ENCODE measurements at regions not wholly inside any gene's neighbourhood (a gene's known extent, or its start where the extent isn't known, plus 50 kb on each side); places are given as distances from the start of the nearest gene placed in this dataset.

- DNase-seq (ENCODE audit: low spot score), result no peak
These were observed 391.2 kb downstream of the BCAT1 start for GRCh38 chr12:24557738-24558137.

DNA sequence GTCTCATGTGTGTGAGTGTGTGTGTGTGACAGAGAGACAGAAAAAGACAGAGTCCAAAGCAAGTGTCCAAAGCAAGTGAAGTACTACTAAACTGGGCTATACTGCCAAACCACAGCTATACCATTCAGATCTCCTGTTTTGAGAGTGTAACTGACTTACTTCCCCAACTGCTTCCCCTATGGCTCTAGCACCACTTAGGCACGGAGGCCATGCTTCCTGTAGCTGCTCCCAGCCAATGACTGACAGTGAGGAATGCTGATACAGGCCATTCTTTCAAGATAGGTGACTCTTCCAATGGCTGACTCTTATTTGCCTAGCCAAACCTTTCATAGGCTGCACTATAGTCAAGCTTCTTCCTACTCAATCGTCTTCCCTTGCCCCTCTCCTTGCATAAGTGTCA is 393.2 kb downstream of the BCAT1 start:
- DNase-seq (ENCODE audit: low spot score), result no peak

GRCh38 chr12:24554612-24555295 is 394.1 kb downstream of the BCAT1 start:
- DNase-seq (ENCODE audit: low spot score), result no peak

DNA sequence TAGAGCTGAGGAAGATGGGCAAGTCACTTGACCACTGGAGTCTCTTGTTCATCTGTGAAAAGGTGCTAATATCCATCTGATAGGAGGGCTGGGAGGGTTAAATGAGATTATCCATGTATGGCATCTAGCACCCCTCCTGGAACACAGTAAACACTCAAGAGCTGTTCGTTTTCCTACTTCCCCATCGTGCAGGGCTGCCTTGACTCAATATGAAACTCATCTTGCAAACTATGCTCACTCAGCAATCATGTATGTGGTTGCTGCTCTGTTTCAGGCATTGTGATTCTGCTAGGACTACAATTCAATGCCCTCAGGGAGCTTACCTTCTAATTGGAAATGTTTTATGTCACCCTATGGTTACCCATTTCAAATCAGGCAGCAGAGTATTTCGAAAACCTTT is 395.6 kb downstream of the BCAT1 start:
- DNase-seq (ENCODE audit: low spot score), result no peak

GRCh38 chr12:24551163-24551786 is 397.6 kb downstream of the BCAT1 start:
- no peak for DNase-seq (ENCODE audit: low spot score)

GRCh38 chr12:24550609-24551008 is 398.3 kb downstream of the BCAT1 start:
- no peak for DNase-seq (ENCODE audit: low spot score)

GRCh38 chr12:24546661-24547060 is 402.2 kb downstream of the BCAT1 start:
- DNase-seq (ENCODE audit: low spot score), result no peak

GRCh38 chr12:24546084-24546483 is 402.8 kb downstream of the BCAT1 start:
- no peak for DNase-seq (ENCODE audit: low spot score)

GRCh38 chr12:24544368-24544767 is 404.5 kb downstream of the BCAT1 start:
- no peak for DNase-seq (ENCODE audit: low spot score)

DNA sequence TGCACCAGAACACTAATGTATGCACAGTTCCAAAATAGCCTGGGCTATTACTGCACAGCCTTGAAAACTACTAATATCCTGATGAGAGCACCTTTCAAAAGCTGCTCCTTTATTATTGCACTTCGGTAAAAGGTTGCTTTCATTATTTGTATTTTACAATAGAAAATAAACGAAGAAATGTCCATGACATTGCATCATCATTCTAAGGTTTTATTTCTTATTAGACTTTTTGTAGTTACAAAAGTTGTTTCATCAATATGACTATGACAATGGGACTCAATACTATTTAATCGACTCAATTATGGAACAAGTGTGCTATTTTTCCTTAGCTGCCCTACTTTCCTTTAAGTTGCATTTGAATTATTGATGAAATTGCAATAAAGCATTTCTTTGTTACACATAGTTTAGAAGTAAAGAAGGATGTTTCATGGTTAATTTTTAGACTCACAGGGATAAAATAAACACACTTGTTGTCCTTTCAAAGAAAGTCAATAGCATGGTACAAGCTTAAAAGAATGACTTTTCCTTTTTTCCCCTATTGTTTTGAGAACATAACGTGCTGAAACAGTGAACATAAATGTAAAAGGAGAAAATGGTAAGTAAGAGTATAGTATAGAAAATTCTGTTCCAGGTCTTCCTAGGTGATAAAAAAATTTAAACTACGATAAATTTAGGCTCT is 407.6 kb downstream of the BCAT1 start:
- DNase-seq (ENCODE audit: low spot score), result no peak

- no peak for DNase-seq (ENCODE audit: low spot score)
These were observed 409.3 kb downstream of the BCAT1 start for GRCh38 chr12:24539646-24540045.

DNA sequence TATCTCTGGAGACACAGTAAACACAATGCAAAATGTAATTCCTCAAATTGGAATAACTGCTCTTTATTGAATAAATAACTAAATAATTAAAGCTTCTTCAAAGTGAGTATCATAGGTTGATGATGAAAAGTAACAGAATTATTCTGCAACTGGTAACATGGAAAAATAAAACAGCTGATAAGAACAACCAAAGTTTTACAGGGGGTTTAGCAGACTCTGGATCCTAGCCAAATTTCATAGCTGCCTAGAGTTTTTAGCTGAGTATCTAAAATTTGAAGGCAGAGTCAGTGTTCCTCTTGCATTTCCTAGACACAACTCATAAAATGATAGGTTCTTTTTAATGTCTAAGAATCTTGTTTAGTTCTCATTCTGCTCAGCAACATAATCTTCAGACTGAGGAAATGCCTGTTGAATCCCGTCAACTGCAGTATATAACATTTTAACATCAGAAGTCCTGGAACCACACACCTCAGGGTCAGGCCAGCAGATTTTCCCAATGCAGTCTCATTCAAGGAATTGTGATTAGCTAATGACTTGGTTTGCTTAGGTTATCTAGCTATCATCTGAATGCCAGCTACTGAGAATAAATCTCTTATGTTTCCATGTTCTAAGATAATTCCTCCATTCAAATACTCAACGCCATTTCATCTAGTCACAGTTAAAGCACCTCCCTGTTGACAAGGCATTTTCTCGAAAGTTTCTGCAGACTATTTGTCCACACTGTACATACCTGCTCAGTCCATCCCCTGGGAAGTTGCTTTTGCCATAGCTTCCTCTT is 411.6 kb downstream of the BCAT1 start:
- DNase-seq (ENCODE audit: low spot score), result no peak

- DNase-seq (ENCODE audit: low spot score), result no peak
These were observed 413.4 kb downstream of the BCAT1 start for GRCh38 chr12:24535334-24536069.

DNA sequence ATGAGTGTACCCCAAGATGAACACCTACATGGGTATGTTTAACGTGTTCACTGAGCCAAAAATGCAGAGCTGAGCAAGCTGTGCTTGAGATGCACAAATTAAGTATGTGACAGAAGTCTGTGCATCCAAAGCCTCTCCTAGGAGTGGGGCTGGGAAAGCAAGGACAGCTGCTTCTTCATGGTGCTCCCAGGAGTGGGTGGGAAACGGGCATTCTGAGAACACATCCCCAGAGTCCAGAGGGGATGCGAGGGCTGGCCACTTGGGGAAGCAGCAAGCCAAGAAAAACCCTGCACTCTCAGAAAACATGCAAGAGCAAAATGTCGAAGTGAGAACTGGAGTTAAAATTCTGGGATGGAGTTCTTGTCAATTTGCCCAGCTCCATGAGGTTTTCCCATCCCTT is 414.3 kb downstream of the BCAT1 start:
- DNase-seq (ENCODE audit: low spot score), result no peak

DNA sequence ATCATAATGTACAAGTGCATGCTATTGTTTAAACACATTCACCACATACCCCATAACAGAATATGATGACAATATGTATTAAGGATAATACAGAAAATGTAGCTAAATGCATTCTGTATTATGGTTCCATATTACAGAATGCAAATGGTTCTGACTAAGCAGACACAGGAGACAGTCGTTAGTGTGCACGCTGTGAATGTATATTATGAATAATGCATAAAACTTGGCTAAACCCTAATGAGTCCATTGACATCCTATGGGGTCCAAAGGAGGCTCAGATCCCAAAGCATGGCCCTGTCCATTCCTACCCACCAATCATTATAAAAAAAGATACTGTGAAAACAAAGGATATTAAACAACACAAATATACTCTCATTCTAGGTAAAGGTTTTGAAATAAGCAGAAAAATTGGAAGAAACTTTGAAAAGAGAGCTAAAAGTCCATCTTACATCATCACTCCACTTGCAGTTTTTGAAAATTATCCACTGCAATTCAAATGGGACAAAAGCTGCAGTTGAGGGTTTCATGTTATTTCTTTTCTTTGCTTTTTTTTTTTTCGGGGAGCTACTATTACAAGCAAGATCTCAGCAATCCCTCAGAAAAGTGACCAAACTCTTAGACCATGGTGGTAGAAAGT is 415.1 kb downstream of the BCAT1 start:
- no peak for DNase-seq (ENCODE audit: low spot score)

DNA sequence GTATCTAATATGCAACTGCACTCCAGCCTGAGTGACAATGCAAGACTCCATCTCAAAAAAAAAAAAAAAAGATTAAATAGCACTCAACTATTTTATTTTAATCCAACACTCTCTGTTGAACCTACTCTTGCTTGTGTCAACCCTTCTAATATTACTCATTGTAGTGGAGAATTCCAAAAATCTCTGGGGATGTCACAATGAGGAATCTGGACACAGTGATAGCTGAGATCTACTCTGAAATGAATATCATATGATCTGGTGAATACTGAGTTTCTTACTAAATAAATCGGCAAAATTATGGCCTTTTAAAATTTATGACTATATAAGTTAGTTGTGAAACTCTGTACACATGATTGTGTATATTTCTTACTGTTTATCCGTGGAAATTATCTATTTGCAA is 418.2 kb downstream of the BCAT1 start:
- no peak for DNase-seq (ENCODE audit: low spot score)

DNA sequence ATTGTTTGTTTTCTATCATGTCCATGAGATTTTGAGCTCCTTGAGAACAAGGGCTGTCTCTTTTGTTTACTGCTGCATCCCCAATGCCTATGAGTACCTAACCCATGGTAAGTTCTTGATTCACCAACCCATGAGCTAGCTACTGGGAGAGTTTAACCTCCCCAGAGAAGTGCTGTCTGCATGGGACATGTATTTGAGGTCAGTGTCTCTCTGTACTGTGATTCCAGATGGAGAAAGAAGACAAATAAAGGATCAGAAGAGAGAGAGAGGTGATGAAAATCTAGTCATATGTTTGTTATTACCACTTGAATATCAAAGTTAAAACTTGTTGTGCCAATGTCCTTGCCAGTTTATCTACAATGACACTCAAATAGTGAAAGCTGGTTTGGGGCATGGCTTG is 421.8 kb downstream of the BCAT1 start:
- no peak for DNase-seq (ENCODE audit: low spot score)

- no peak for DNase-seq (ENCODE audit: low spot score)
These were observed 426.2 kb downstream of the BCAT1 start for GRCh38 chr12:24522736-24523135.

DNA sequence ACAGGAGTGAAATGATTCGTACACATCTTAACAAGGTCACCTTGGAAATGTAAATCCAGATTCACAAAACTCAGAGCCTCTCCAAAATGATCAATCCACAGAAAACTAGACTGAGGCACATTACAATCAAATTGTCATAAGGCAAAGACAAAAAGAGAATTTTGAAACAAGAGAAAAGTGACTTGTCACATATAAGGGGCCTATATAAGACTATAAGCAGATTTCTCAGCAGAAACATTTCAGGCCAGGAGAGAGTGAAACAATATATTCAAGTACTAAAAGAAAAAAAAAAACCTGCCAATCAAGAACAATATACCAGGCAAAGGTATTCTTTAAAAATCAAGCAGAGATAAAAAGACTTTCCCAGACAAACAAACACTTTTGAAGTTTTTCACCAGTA is 429.1 kb downstream of the BCAT1 start:
- no peak for DNase-seq (ENCODE audit: low spot score)

DNA sequence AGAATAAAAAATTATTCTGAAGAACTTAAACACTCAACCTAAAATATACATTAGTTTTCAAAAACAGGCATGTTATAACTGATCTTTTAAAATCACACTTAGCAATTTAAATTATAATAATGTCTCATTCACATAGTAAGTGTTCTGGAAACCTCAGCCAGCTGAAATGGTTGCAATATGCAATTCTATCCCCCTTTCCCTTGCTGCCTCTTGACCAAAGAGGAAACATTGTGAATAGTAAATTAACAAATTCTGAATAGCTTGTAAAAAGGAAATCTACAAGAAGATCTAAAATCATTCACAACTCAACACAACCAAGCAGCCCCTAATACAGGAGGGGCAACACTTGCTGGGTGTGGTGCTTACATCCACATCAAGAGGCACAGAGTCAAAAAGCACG is 431.9 kb downstream of the BCAT1 start:
- DNase-seq (ENCODE audit: low spot score), result no peak

GRCh38 chr12:24510581-24511125 is 438.2 kb downstream of the BCAT1 start:
- DNase-seq (ENCODE audit: low spot score), result no peak
